ENCODE measurements at regions not wholly inside any gene's neighbourhood (a gene's known extent, or its start where the extent isn't known, plus 50 kb on each side); places are given as distances from the start of the nearest gene placed in this dataset.

DNA sequence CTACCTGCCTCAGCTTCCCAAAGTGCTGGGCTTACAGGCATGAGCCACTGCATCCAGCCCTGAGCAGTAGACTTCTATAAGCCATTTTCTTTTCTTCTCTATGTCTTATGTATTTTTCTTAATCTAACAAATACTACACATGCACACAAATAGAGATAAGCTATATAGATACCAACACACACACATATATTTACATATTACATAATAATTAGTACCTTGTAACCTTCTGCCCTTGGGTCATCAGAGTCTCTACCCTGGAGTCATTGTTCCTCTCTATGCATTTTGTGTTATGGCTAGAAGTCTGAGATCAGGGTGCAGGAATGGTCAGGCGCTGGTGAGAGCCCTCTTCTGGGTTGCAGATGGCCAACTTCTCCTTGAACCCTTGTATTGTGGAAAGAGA is 154.0 kb upstream of the PTPRG start:
- TF ChIP-seq CTCF (optimal IDR thresholded peaks at IDR 0.05 in 1 of 3, IDR thresholded peaks at IDR 0.05 in 1 of 3, conservative IDR thresholded peaks at IDR 0.05 in 1 of 3; ENCODE audit: extremely low read depth in 1 of 3, insufficient read depth in 2 of 3, low read length in 3 of 3) (no peak), EZH2 (IDR thresholded peaks at IDR 0.05; ENCODE audit: low read length) (no peak)
